Panc1 (cell line): ENCODE measurements at regions not wholly inside any gene's neighbourhood (a gene's known extent, or its start where the extent isn't known, plus 50 kb on each side); places are given as distances from the start of the nearest gene placed in this dataset.

Experiments
- CTCF ChIP-seq: fragments of 450-650 bp; IDR thresholded peaks from 2 replicates; pipeline ENCODE4 v1.5.1; 2017; ENCODE audit warnings: mild to moderate bottlenecking
- SIN3A ChIP-seq: IDR thresholded peaks from 2 replicates; pipeline ENCODE4 v1.6.1; 2012; ENCODE audit warnings: low read depth, mild to moderate bottlenecking, low read length, moderate library complexity, borderline replicate concordance; ENCODE audit not compliant: insufficient read depth

- TF ChIP-seq CTCF = no peak
- no peak for TF ChIP-seq SIN3A
These were observed 310.4 kb upstream of the PHF14 start for GRCh38 chr7:10662982-10663884.
